HG03108 (cell line): ENCODE measurements at regions not wholly inside any gene's neighbourhood (a gene's known extent, or its start where the extent isn't known, plus 50 kb on each side); places are given as distances from the start of the nearest gene placed in this dataset.
"Not testable (repeated sequence)": the region's sequence is repeated elsewhere in the genome, so short reads cannot be mapped to it uniquely, and the experiment has no call there.

Source experiments
- ATAC-seq: cut with Tn5 transposase; IDR thresholded peaks from one replicate; pipeline ENCODE4 v1.9.1; 2021; ENCODE audit warnings: moderate library complexity; ENCODE audit not compliant: unreplicated experiment

DNA sequence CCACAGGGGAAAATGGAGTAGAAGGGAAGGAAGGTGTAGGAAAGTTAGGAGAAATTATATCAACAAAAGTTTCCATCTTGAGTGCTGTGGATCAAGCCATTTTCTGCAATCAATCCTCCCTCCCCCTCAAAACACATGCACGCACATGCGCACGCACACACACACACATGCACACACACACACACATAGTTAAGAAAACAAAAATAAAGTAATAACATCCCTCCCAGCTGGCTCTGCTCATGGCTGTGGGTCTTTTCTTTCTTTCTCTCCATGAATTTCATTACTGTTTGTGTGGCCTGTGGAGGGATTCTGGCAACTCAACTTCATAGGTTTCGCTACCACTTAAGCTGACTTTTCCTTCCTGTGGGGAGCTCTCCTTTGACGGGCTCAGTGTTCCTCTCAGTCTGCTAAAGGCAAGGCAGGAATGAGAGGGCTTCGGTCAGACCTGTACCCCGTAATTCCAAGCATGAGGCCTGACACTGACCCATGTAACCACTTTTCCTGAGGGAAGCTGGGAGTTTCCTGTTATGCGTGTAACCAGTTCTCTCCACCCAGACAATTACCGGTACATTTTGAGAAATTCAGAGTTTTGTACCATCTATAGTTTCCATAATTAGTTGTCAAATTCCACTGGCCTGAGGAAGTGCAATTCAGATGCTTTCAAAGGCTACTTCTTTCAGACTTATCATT, 79.8 kb downstream of the ZNF92 start:
- no peak for ATAC-seq

DNA sequence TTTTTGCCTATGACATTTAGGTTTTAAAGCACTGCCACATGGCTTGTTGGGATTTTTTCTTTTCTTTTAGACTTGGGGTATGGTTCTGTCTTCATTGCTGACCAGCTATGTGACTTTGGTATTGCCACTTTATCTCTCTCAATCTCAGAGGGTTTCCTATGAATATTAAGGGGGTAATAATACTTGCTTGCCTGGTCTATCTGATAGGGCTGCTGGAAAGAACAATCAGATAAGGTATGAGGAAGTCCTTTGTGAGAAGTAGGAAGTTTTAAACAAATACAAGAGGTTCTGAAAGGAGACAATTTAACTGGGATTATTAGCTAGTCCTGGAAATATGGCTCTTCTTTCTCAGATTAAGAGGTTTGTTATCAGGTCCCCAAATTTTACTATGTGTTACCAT, 80.8 kb downstream of the ZNF92 start:
- ATAC-seq = no peak

DNA sequence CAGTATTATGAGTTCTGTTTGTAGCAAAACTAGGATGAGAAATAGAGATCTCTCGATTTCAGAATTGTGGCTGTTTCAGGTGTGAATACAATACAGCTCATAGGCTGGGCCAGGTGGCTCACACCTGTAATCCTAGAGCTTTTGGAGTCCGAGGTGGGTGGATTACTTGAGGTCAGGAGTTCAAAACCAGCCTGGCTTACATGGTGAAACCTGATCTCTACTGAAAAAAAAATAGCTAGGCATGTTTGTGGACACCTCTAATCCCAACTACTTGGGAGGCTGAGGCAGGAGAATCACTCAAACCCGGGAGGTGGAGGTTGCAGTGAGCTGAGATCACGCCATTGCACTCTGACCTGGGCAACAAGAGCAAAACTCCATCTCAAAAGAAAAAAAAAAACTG, 81.4 kb downstream of the ZNF92 start:
- not testable (repeated sequence) for ATAC-seq

DNA sequence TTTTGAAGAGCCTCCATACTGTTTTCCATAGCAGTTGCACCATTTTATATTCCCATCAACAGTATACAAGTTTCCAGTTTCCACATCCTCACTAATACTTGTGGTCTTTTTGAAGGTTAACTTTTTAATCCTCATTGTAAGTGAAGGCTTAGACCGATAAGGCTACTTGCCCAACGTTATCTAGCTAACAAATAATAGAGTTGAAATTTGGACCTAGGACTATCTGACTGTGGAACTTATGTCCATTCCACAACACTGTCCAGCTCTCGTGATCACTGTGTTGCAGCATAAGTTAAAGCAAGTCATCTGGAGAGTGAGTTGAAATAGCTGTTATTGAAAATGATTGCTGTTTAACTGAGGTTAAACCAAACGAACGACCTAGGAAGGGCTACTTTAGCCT, 84.0 kb downstream of the ZNF92 start:
- ATAC-seq = no peak

DNA sequence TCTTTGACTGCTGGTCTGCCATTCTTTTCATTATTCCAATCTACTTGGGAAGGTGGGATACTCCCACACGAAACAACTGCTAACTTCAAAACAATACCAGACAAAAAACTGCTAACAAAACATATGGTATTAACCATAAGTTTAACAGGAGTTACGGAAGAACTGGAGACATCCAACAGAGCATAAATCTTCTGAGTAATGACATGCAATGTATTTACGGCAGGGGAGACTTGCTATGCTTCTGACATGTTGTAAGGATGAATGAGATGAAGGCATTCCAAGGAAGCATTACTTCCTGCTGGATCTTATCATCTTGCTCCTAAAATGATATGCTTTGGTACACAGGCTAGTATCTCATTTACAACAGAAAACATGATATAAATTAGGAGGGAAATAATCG, 85.8 kb downstream of the ZNF92 start:
- no peak for ATAC-seq

DNA sequence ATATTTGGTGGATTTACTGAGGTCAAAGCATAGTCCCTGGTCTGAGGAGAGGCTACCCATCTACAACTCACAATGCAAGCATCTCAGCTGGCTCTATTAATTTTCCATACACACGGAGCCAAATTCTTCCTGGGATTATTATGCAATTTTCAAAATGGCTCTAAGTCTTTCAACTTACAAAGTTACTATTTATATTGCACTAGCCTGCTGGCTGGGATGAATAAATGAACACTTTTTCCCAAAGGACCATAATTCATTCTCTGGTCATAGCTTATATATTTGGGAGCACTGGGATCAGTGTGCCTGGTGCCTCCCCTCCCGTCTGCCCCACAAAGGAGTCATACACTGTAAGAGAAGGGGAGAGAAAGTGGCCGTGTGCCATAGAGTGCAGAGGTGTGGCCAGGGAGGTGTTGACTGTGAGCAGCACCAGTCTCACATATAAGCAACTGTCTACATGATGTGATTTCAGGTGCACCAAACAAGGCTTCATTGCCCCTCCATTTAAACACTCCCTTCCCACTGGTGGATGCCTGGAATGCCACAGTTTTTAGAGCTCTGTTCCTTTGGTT, 88.6 kb downstream of the ZNF92 start:
- no peak for ATAC-seq

DNA sequence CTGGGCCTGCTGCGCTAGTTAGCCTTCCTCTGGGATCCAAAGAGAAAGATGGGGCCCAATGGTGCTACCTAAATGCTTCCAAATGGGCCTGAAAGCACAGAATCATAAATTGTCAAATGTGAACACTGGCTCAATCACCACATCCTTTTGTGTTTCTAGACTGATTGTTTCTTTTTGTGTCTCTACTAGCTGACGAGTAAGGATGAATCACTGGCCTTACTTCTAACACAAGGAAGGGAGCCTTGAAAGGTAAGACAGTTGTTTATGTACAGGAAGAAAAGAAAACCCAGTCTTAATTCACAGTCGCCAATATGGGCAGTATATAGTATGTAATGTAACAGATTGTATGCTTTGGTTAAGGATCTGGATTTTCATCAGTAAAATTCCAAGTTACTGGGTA, 89.5 kb downstream of the ZNF92 start:
- ATAC-seq = no peak

DNA sequence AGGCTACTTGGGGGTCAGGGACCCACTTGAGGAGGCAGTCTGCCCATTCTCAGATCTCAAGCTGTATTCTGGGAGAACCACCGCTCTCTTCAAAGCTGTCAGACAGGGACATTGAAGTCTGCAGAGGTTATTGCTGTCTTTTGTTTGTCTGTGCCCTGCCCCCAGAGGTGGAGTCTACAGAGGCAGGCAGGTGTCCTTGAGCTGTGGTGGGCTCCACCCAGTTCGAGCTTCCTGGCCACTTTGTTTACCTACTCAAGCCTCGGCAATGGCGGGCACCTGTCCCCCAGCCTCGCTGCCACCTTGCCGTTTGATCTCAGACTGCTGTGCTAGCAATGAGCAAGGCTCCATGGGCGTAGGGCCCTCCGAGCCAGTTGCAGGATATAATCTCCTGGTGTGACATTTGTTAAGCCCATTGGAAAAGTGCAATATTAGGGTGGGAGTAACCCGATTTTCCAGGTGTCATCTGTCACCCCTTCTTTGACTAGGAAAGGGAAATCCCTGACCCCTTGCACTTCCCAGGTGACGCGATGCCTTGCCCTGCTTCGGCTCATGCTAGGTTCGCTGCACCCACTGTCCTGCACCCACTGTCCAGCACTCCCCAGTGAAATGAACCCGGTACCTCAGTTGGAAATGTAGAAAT, 96.4 kb downstream of the ZNF92 start:
- ATAC-seq = not testable (repeated sequence)

DNA sequence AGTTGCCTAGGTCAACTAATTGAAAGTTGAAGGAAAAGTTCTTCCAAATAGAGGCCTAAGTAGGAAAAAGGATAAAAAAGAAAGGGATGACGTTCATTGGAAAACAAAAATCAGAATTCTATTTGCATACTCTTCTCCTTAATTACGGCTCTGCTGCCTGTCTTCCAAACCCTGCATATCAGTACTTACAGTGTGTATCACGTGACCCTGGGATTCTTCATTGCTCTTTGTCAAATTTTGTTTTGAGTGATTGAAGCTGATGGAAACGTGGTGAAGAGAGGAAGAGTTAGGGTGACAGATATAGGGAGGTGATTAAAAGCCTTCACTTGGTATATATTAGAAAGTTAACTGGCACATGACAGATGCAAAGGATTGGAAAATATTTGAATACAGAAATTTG, 97.9 kb downstream of the ZNF92 start:
- no peak for ATAC-seq

DNA sequence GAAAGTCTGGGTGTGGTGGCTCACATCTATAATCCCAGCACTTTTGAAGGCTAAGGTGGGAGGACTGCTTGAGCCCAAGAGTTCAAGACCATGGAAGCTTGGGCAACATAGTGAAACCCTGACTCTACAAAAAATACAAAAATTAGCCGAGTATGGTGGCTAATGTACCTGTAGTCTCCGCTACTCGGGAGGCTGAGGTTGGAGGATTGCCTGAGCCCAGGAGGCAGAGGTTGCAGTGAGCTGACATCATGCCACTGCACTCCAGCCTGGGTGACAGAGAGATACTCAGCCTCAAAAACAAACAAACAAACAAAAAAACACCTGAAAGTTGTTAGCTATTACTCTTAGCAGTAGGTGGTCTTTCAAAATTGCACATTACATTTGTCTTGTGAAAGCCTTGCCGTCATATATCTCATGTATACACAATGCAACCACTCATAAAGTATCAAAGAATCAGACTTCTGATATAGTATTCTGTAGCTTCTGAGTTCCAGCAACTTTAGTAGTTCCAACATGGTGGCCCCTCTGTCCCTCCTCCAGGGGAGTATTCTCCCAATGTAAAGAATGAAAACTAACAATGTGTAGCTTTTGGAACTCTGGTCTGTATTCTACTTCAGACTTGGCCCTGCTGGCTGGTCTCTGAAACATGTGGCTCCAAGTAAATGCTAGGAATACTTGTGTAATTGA, 101.5 kb downstream of the ZNF92 start:
- no peak for ATAC-seq

DNA sequence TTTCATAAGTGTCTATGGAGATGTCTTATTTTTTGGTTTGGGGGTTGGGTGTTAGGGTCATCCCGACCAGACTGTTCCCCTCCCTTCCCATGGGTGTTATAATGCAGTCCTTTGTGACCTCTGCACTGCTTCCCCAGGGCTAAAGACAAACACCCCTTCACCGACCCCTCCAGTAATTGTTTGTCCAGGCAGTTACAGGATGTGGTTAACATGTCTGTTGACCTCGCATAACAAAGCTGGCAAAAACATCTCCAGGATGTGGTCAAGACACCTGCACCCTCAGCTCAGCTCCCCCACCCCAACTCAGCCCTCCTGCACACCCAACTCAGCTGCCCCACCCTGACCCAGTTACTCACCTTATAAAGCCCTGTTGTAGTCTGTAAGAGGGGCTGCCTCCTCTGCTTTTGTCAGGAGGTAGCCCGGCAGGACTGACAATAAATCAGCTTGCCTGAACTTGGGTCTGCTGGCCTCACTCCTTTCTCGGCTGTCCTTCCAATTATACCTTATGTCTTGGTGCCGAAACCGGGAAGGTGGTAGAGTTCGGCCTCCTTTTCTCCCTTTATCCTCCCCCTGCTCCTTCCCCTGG, 102.2 kb downstream of the ZNF92 start:
- ATAC-seq = peak; percentile 98

DNA sequence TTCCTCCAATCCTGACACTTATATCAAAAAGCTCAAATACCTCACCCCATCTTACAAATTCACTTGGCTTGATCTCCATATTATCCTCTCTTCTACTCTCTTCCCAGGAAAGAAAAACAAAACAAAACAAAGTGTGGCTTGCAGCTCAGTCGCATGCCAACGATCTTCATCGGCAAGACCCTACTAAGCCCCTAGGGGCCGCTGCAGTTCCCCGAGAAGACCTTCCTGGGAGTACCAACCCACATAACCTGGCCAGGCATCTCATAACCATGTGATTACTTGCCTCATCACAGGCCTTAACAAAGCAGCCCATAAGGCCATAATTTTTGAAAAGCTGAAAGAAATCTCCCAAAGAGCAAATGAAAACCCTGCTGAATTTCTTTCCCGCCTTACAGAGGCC, 103.7 kb downstream of the ZNF92 start:
- no peak for ATAC-seq

DNA sequence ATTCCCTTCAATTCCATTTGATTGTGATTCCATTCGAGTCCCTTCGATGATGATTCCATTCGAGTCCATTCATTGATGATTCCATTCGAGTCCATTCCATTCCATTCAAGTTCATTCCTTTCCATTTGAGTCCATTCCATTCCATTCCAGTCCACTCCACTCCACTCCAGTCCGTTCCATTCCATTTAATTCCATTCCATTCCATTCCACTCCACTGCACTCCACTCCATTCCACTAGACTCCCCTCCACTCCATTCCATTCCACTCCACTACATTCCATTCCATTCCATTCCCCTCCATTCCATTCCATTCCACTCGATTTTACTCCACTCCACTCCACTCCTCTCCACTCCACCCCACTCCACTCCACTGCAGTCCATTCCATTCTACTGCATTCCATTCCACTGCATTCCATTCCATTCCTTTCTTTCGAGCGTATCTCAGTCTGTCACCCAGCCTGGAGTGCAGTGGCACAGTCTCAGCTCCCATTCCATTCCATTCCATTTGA, 115.7 kb downstream of the ZNF92 start:
- no peak for ATAC-seq

DNA sequence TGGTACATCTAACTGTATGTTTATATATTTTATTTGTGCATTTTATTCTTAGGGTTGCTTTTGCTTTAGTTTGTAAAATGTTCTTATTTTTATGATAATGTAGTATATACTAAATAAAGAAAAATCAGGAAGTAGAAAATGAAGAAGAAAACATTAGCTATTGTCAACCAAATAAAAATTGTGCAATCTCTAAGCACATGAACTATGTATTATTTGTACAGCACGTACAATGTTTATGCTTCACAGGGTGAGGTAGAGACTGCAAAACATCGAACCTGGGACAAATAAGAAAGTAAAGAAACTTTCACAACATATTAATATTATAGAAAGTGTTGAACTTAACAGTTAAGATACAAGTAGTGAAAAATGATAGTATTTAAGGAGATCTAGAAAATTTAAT, 123.0 kb downstream of the ZNF92 start:
- not testable (repeated sequence) for ATAC-seq

DNA sequence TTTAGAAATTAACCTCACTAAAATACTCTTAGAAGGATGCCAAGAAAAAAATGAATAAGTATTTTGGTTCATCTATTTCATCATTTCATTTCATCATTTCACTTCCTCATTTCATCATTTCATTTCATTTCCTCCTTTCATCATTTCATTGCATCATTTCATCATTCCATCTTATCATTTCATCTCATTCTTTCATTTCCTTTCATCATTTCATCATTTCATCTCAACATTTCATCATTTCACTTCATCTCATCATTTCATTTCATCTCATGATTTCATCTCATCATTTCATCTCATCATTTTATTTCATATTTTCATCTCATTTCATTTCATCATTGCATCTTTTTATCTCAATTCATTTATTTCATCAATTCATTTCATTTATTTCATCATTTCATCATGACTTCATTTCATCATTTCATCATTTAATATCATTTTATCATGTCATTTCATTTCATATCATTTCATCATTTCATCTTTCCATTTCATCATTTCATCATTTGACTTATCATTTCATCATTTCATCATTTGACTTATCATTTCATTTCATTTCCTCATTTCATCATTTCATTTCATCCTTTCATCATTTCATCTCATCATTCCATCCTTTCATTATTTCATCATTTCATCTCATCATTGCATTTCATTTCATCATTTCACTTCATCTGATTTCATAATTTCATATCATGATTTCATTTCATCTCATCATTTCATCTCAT, 129.9 kb downstream of the ZNF92 start:
- ATAC-seq = no peak

DNA sequence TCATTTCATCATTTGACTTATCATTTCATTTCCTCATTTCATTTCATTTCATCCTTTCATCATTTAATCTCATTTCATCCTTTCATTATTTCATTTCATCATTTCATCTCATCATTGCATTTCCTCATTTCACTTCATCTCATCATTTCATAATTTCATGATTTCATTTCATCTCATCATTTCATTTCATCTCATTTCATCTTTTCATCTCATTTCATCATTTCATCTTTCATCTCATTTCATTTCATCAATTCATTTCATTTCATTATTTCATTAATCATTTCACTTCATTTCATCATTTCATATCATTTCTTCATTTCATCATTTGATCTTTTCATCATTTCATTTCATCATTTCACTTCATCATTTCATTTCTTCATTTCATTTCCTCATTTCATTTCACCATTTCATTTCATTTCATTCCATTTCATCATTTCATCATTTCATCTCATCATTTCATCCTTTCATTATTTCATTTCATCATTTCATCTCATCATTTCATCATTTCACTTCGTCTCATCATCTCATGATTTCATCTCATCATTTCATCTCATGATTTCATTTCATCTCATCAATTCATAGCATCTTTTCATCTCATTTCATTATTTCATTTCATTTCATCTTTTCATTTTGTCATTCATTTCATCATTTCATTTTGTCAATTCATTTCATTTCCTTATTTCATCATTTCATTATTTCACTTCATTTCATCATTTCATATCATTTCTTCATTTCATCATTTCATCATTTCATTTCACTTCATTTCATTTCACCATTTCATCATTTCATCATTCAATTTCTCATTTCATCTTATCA, 131.1 kb downstream of the ZNF92 start:
- ATAC-seq = not testable (repeated sequence)

DNA sequence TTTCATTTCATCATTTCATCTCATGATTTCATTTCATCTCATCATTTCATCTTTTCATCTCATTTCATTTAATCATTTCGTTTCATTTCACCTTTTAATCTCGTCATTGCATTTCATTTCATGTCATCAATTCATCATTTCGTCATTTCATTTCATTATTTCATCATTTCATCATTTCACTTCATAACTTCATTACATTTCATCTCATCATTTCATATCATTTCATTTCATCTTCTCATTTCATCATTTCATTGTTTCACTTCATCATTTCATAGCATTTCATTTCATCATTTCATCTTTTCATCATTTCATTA, 131.6 kb downstream of the ZNF92 start:
- not testable (repeated sequence) for ATAC-seq

DNA sequence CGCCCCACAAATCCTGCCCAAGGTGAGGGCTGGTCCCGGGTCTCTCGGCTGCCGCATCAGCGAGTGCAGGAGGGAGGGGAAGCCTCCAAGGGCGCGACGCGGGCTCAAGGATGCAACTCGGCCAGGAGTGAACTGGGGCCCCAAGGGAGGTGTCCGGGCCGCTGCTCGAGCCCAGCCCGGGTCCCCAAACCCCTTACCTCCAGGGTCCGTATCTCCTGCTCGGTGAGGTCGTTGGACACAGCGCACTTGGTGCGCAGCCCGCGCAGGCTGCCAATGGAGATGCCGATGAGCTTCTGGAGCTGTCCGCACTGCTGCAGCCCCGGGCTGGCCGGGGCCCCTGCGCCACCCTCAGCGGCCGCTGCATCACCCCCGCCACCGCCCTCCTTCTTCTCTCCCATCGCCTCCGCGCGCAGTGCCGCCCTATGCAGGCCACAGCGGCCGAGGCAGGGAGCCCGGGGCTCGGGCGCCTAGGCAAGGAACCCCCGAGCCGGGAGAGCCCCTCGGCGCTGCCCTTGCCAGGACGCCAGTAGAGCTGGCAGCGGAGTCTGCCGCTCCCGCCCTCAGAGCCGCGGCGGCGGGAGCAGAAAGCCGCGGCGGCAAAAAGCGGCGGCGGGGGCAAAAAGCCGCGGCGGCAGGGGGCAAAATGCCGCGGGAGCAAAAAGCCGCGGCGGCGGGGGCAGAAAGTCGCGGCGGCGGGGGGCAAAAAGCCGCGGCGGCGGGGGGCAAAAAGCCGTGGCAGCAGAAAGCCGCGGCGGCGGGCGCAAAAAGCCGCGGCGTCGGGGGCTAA, 135.1 kb downstream of the ZNF92 start:
- not testable (repeated sequence) for ATAC-seq
